Endodermal cell (in vitro differentiated cells): ENCODE measurements at regions not wholly inside any gene's neighbourhood (a gene's known extent, or its start where the extent isn't known, plus 50 kb on each side); places are given as distances from the start of the nearest gene placed in this dataset.
"Not testable (repeated sequence)": the region's sequence is repeated elsewhere in the genome, so short reads cannot be mapped to it uniquely, and the experiment has no call there.

Source experiments
- DNase-seq: peaks from one replicate; pipeline ENCODE4 v3.0.0-alpha.2; 2017
- H3K27ac ChIP-seq: 2 replicates; pipeline ENCODE4 v1.5.1; 2013; ENCODE audit warnings: mild to moderate bottlenecking, low read depth, low read length, moderate library complexity
- H3K27me3 ChIP-seq: 2 replicates; pipeline ENCODE4 v1.6.1; 2013; ENCODE audit warnings: mild to moderate bottlenecking, low read length, moderate library complexity; ENCODE audit not compliant: insufficient read depth, control insufficient read depth, poor library complexity, severe bottlenecking
- H3K36me3 ChIP-seq: 2 replicates; pipeline ENCODE4 v1.7.0; 2013; ENCODE audit warnings: mild to moderate bottlenecking, low read length, moderate library complexity; ENCODE audit not compliant: control insufficient read depth, insufficient read depth
- H3K4me1 ChIP-seq: one replicate; pipeline ENCODE4 v1.7.0; 2013; ENCODE audit warnings: low read length; ENCODE audit not compliant: control insufficient read depth, insufficient read depth
- H3K4me3 ChIP-seq: 2 replicates; pipeline ENCODE4 v1.5.1; 2013; ENCODE audit warnings: mild to moderate bottlenecking, low read length, moderate library complexity
- H3K9ac ChIP-seq: 2 replicates; pipeline ENCODE4 v1.6.1; 2013; ENCODE audit warnings: mild to moderate bottlenecking, low read length, moderate library complexity; ENCODE audit not compliant: poor library complexity, severe bottlenecking; ENCODE audit errors: extremely low read depth
- H3K9me3 ChIP-seq: 2 replicates; pipeline ENCODE4 v1.6.1; 2013; ENCODE audit warnings: mild to moderate bottlenecking, low read length, moderate library complexity; ENCODE audit not compliant: control insufficient read depth
- H3K27ac Mint-ChIP-seq: 2 replicates; pipeline ENCODE4 v1.8.0; 2020; ENCODE audit warnings: mixed read lengths
- H3K27me3 Mint-ChIP-seq: 2 replicates; pipeline ENCODE4 v1.8.0; 2021; ENCODE audit warnings: mild to moderate bottlenecking, mixed read lengths; ENCODE audit not compliant: insufficient read depth
- H3K36me3 Mint-ChIP-seq: 2 replicates; pipeline ENCODE4 v1.8.0; 2020; ENCODE audit warnings: low read depth, mixed read lengths
- H3K4me1 Mint-ChIP-seq: 2 replicates; pipeline ENCODE4 v1.8.0; 2020; ENCODE audit warnings: mixed read lengths
- H3K4me3 Mint-ChIP-seq: 2 replicates; pipeline ENCODE4 v1.8.0; 2020; ENCODE audit warnings: mild to moderate bottlenecking, moderate library complexity, mixed read lengths
- H3K9me3 Mint-ChIP-seq: 2 replicates; pipeline ENCODE4 v1.8.0; 2020; ENCODE audit warnings: mild to moderate bottlenecking, mixed read lengths
- CTCF ChIP-seq: fragments of 200-600 bp; sonication (generic); conservative IDR thresholded peaks from 2 replicates; pipeline ENCODE4 v1.5.0; 2021; ENCODE audit warnings: antibody characterized with exemption, mild to moderate bottlenecking
- WGBS, 2 experiments: methylation state at CpG; one replicate each; pipeline versions ENCODE4 v1.1.5 to v1.1.7; 2013; ENCODE audit warnings: missing lambda C conversion rate in 2 of 2, mixed read lengths in 1 of 2; ENCODE audit not compliant: insufficient coverage in 1 of 2, insufficient read length in 1 of 2; 5-methylcytosine and 5-hydroxymethylcytosine counted together

- Mint-ChIP-seq H3K4me1 (peaks cover 3% of the 10 kb centered on the region), H3K36me3 (peaks cover 16% of the 10 kb centered on the region), H3K4me3 (no peak overlapping the region), H3K9me3 (peaks cover 3% of the 10 kb centered on the region), H3K27me3 (no peaks in the 10 kb centered on the region), H3K27ac (no peak overlapping the region)
- Histone ChIP-seq H3K27ac (no peak overlapping the region), H3K36me3 (no peaks in the 10 kb centered on the region), H3K9me3 (peaks cover 4% of the 10 kb centered on the region), H3K4me3 (no peak overlapping the region), H3K9ac (no peak overlapping the region), H3K4me1 (peaks cover 3% of the 10 kb centered on the region), H3K27me3 (no peaks in the 10 kb centered on the region)
- no peak for DNase-seq
- TF ChIP-seq CTCF: no peak
- 98 to 100% methylated on average over 1 of the region's 1 CpG for WGBS, 2 experiments
These were observed 215.5 kb downstream of the ZNF608 start for GRCh38 chr5:124530916-124531315.

GRCh38 chr5:124528838-124529237 lies 217.6 kb downstream of the ZNF608 start:
- Histone ChIP-seq H3K36me3 (no peaks in the 10 kb centered on the region), H3K27me3 (no peaks in the 10 kb centered on the region), H3K27ac (no peak overlapping the region), H3K9ac (no peak overlapping the region), H3K4me1 (peaks cover 3% of the 10 kb centered on the region), H3K9me3 (peaks cover 4% of the 10 kb centered on the region), H3K4me3 (no peak overlapping the region)
- peaks cover 5% of the 10 kb centered on the region for H3K4me1 Mint-ChIP-seq
- no peak overlapping the region for H3K4me3 Mint-ChIP-seq
- peaks cover 17% of the 10 kb centered on the region for H3K36me3 Mint-ChIP-seq
- peaks cover 8% of the 10 kb centered on the region for H3K9me3 Mint-ChIP-seq
- H3K27me3 Mint-ChIP-seq: no peaks in the 10 kb centered on the region
- DNase-seq: no peak
- no peak overlapping the region for H3K27ac Mint-ChIP-seq
- WGBS, 2 experiments: 89 to 93% methylated on average over 2 of the region's 2 CpGs
- TF ChIP-seq CTCF: no peak

- Mint-ChIP-seq H3K4me1 (peaks cover 5% of the 10 kb centered on the region), H3K27me3 (no peaks in the 10 kb centered on the region), H3K36me3 (peaks cover 13% of the 10 kb centered on the region), H3K27ac (no peak overlapping the region), H3K9me3 (peaks cover 10% of the 10 kb centered on the region), H3K4me3 (no peak overlapping the region)
- DNase-seq: no peak
- Histone ChIP-seq H3K9ac (no peak overlapping the region), H3K4me1 (peaks cover 3% of the 10 kb centered on the region), H3K27ac (no peak overlapping the region), H3K9me3 (peaks cover 4% of the 10 kb centered on the region), H3K27me3 (no peaks in the 10 kb centered on the region), H3K36me3 (no peaks in the 10 kb centered on the region), H3K4me3 (no peak overlapping the region)
- no peak for TF ChIP-seq CTCF
- 92 to 95% methylated on average over 7 to 8 of the region's 8 CpGs for WGBS, 2 experiments
These were observed 219.0 kb downstream of the ZNF608 start for GRCh38 chr5:124527220-124527991.

- DNase-seq, H3K27ac ChIP-seq, H3K27me3 ChIP-seq, H3K27ac Mint-ChIP-seq, H3K9ac ChIP-seq, H3K27me3 Mint-ChIP-seq, H3K4me3 Mint-ChIP-seq, H3K36me3 ChIP-seq, H3K4me3 ChIP-seq, H3K9me3 ChIP-seq, H3K4me1 ChIP-seq, H3K4me1 Mint-ChIP-seq: not testable (repeated sequence)
- peaks cover 19% of the 10 kb centered on the region for H3K36me3 Mint-ChIP-seq
- 94% methylated on average over 2 of the region's 4 CpGs; no CpG with 5 or more reads in 1 of the 2 experiments for WGBS, 2 experiments
- H3K9me3 Mint-ChIP-seq: peaks cover 16% of the 10 kb centered on the region
These were observed 220.4 kb downstream of the ZNF608 start for GRCh38 chr5:124526079-124526478.
